HEK293 (cell line): ENCODE measurements at regions not wholly inside any gene's neighbourhood (a gene's known extent, or its start where the extent isn't known, plus 50 kb on each side); places are given as distances from the start of the nearest gene placed in this dataset.

Source experiments
- CTCF ChIP-seq: fragments of 450-650 bp; formaldehyde crosslinking; IDR thresholded peaks from 2 replicates; pipeline ENCODE4 v1.5.1; 2016; ENCODE audit warnings: missing biosample characterization, missing genetic modification characterization
- MEIS1 ChIP-seq: sonication (generic); formaldehyde crosslinking; IDR thresholded peaks from 2 replicates; pipeline ENCODE4 v1.8.1; 2022; ENCODE audit warnings: missing genetic modification reagents, mild to moderate bottlenecking, borderline replicate concordance
- REST ChIP-seq: fragments of 450-650 bp; formaldehyde crosslinking; IDR thresholded peaks from 2 replicates; pipeline ENCODE4 v1.5.1; 2016; ENCODE audit warnings: missing biosample characterization, missing genetic modification characterization
- TSHZ1 ChIP-seq: fragments of 450-650 bp; formaldehyde crosslinking; IDR thresholded peaks from 2 replicates; pipeline ENCODE4 v1.5.1; 2016; ENCODE audit warnings: missing biosample characterization, missing genetic modification characterization, borderline replicate concordance
- ZNF148 ChIP-seq: fragments of 450-650 bp; formaldehyde crosslinking; IDR thresholded peaks from 2 replicates; pipeline ENCODE4 v1.5.0; 2017; ENCODE audit warnings: missing biosample characterization, missing genetic modification characterization, borderline replicate concordance
- ZNF292 ChIP-seq: fragments of 450-650 bp; formaldehyde crosslinking; IDR thresholded peaks from 2 replicates; pipeline ENCODE4 v1.5.1; 2016; ENCODE audit warnings: low read depth, missing biosample characterization, missing genetic modification characterization, borderline replicate concordance
- ZNF530 ChIP-seq: fragments of 450-650 bp; formaldehyde crosslinking; IDR thresholded peaks from 2 replicates; pipeline ENCODE4 v1.5.1; 2016; ENCODE audit warnings: low read depth, missing biosample characterization, missing genetic modification characterization
- ZNF549 ChIP-seq: fragments of 450-650 bp; IDR thresholded peaks from 2 replicates; pipeline ENCODE4 v1.5.1; 2018; ENCODE audit warnings: missing biosample characterization, missing genetic modification characterization, mild to moderate bottlenecking, inconsistent platforms, moderate library complexity
- ZNF639 ChIP-seq: fragments of 450-650 bp; formaldehyde crosslinking; IDR thresholded peaks from 2 replicates; pipeline ENCODE4 v1.5.1; 2016; ENCODE audit warnings: missing biosample characterization, missing genetic modification characterization

GRCh38 chr3:96233679-96234078 is 580.7 kb upstream of the EPHA6 start:
- no peak for TF ChIP-seq ZNF292 (tag by site-specific recombination)
- no peak for TF ChIP-seq TSHZ1 (tag by site-specific recombination)
- no peak for TF ChIP-seq MEIS1 (CRISPR knock-in tag)
- no peak for TF ChIP-seq CTCF (tag by site-specific recombination)
- TF ChIP-seq ZNF148 (tag by site-specific recombination), result no peak
- TF ChIP-seq ZNF549 (tag by site-specific recombination), result no peak
- no peak for TF ChIP-seq ZNF530 (tag by site-specific recombination)
- TF ChIP-seq REST (tag by site-specific recombination), result no peak
- no peak for TF ChIP-seq ZNF639 (tag by site-specific recombination)
